ENCODE measurements at regions not wholly inside any gene's neighbourhood (a gene's known extent, or its start where the extent isn't known, plus 50 kb on each side); places are given as distances from the start of the nearest gene placed in this dataset.
"Not testable (repeated sequence)": the region's sequence is repeated elsewhere in the genome, so short reads cannot be mapped to it uniquely, and the experiment has no call there.

- 43 to 52% methylated on average over 2 of the region's 2 CpGs for WGBS, 2 donors
Measured at GRCh38 chr4:112082954-112083586, 62.2 kb upstream of the FAM241A start.

GRCh38 chr4:112083587-112084347, 61.5 kb upstream of the FAM241A start:
- Histone ChIP-seq H3K4me1 (ENCODE audit: control insufficient read depth in 2 of 2, insufficient read depth in 2 of 2, low read length in 1 of 2) (peaks cover 0 to 2% of the 10 kb centered on the region in 2 donors), H3K27ac (ENCODE audit: low read depth in 2 of 2, low read length in 1 of 2) (no peak overlapping the region)
- WGBS, 2 donors = 61 to 69% methylated on average over 3 of the region's 3 CpGs

More at GRCh38 chr4:112082954-112083586, 62.2 kb upstream of the FAM241A start:
- H3K27me3 ChIP-seq (ENCODE audit: control insufficient read depth in 1 of 2, insufficient read depth in 2 of 2, low read length in 2 of 2) = no peaks in the 10 kb centered on the region
- H3K4me3 ChIP-seq (ENCODE audit: low read depth in 1 of 2, low read length in 2 of 2) = no peak overlapping the region
- no peaks in the 10 kb centered on the region for H3K36me3 ChIP-seq (ENCODE audit: control insufficient read depth in 2 of 2, insufficient read depth in 2 of 2, low read length in 1 of 2)
- H3K9me3 ChIP-seq (ENCODE audit: control insufficient read depth in 2 of 2, insufficient read depth in 1 of 2, low read depth in 1 of 2, low read length in 1 of 2) = no peaks in the 10 kb centered on the region
- peaks cover 0 to 2% of the 10 kb centered on the region in 2 donors for H3K4me1 ChIP-seq (ENCODE audit: control insufficient read depth in 2 of 2, insufficient read depth in 2 of 2, low read length in 1 of 2)
- no peak overlapping the region for H3K27ac ChIP-seq (ENCODE audit: low read depth in 2 of 2, low read length in 1 of 2)

GRCh38 chr4:112085156-112086035, 59.9 kb upstream of the FAM241A start:
- no peaks in the 10 kb centered on the region for H3K27me3 ChIP-seq (ENCODE audit: control insufficient read depth in 1 of 2, insufficient read depth in 2 of 2, low read length in 2 of 2)
- H3K9me3 ChIP-seq (ENCODE audit: control insufficient read depth in 2 of 2, insufficient read depth in 1 of 2, low read depth in 1 of 2, low read length in 1 of 2) = no peaks in the 10 kb centered on the region
- H3K27ac ChIP-seq (ENCODE audit: low read depth in 2 of 2, low read length in 1 of 2) = no peak overlapping the region
- peaks cover 0 to 2% of the 10 kb centered on the region in 2 donors for H3K4me1 ChIP-seq (ENCODE audit: control insufficient read depth in 2 of 2, insufficient read depth in 2 of 2, low read length in 1 of 2)
- WGBS, 2 donors = 55 to 63% methylated on average over 6 of the region's 6 CpGs
- no peaks in the 10 kb centered on the region for H3K36me3 ChIP-seq (ENCODE audit: control insufficient read depth in 2 of 2, insufficient read depth in 2 of 2, low read length in 1 of 2)
- H3K4me3 ChIP-seq (ENCODE audit: low read depth in 1 of 2, low read length in 2 of 2) = no peak overlapping the region

More at GRCh38 chr4:112083587-112084347, 61.5 kb upstream of the FAM241A start:
- Histone ChIP-seq H3K36me3 (ENCODE audit: control insufficient read depth in 2 of 2, insufficient read depth in 2 of 2, low read length in 1 of 2) (no peaks in the 10 kb centered on the region), H3K9me3 (ENCODE audit: control insufficient read depth in 2 of 2, insufficient read depth in 1 of 2, low read depth in 1 of 2, low read length in 1 of 2) (no peaks in the 10 kb centered on the region), H3K4me3 (ENCODE audit: low read depth in 1 of 2, low read length in 2 of 2) (no peak overlapping the region), H3K27me3 (ENCODE audit: control insufficient read depth in 1 of 2, insufficient read depth in 2 of 2, low read length in 2 of 2) (no peaks in the 10 kb centered on the region)

- Histone ChIP-seq H3K27me3 (ENCODE audit: control insufficient read depth in 1 of 2, insufficient read depth in 2 of 2, low read length in 2 of 2) (no peaks in the 10 kb centered on the region), H3K9me3 (ENCODE audit: control insufficient read depth in 2 of 2, insufficient read depth in 1 of 2, low read depth in 1 of 2, low read length in 1 of 2) (no peaks in the 10 kb centered on the region), H3K4me1 (ENCODE audit: control insufficient read depth in 2 of 2, insufficient read depth in 2 of 2, low read length in 1 of 2) (peaks cover 0 to 2% of the 10 kb centered on the region in 2 donors), H3K27ac (ENCODE audit: low read depth in 2 of 2, low read length in 1 of 2) (no peak overlapping the region), H3K36me3 (ENCODE audit: control insufficient read depth in 2 of 2, insufficient read depth in 2 of 2, low read length in 1 of 2) (no peaks in the 10 kb centered on the region), H3K4me3 (ENCODE audit: low read depth in 1 of 2, low read length in 2 of 2) (no peak overlapping the region)
Measured at GRCh38 chr4:112086036-112086434, 59.2 kb upstream of the FAM241A start.

- H3K9me3 ChIP-seq (ENCODE audit: control insufficient read depth in 2 of 2, insufficient read depth in 1 of 2, low read depth in 1 of 2, low read length in 1 of 2); H3K4me3 ChIP-seq (ENCODE audit: low read depth in 1 of 2, low read length in 2 of 2); H3K36me3 ChIP-seq (ENCODE audit: control insufficient read depth in 2 of 2, insufficient read depth in 2 of 2, low read length in 1 of 2); H3K4me1 ChIP-seq (ENCODE audit: control insufficient read depth in 2 of 2, insufficient read depth in 2 of 2, low read length in 1 of 2); H3K27me3 ChIP-seq (ENCODE audit: control insufficient read depth in 1 of 2, insufficient read depth in 2 of 2, low read length in 2 of 2); H3K27ac ChIP-seq (ENCODE audit: low read depth in 2 of 2, low read length in 1 of 2): not testable (repeated sequence)
- 86% methylated on average over 17 of the region's 17 CpGs for WGBS, 2 donors
Measured at GRCh38 chr4:112086661-112087060, 58.6 kb upstream of the FAM241A start.

GRCh38 chr4:112092330-112092729, 52.9 kb upstream of the FAM241A start:
- 83 to 88% methylated on average over 1 of the region's 2 CpGs for WGBS, 2 donors
- H3K9me3 ChIP-seq (ENCODE audit: control insufficient read depth in 2 of 2, insufficient read depth in 1 of 2, low read depth in 1 of 2, low read length in 1 of 2); H3K36me3 ChIP-seq (ENCODE audit: control insufficient read depth in 2 of 2, insufficient read depth in 2 of 2, low read length in 1 of 2); H3K4me1 ChIP-seq (ENCODE audit: control insufficient read depth in 2 of 2, insufficient read depth in 2 of 2, low read length in 1 of 2); H3K27ac ChIP-seq (ENCODE audit: low read depth in 2 of 2, low read length in 1 of 2); H3K27me3 ChIP-seq (ENCODE audit: control insufficient read depth in 1 of 2, insufficient read depth in 2 of 2, low read length in 2 of 2); H3K4me3 ChIP-seq (ENCODE audit: low read depth in 1 of 2, low read length in 2 of 2): not testable (repeated sequence)

GRCh38 chr4:112093636-112094202, 51.5 kb upstream of the FAM241A start:
- WGBS, 2 donors = 88 to 89% methylated on average over 3 of the region's 3 CpGs
- no peaks in the 10 kb centered on the region for H3K36me3 ChIP-seq (ENCODE audit: control insufficient read depth in 2 of 2, insufficient read depth in 2 of 2, low read length in 1 of 2)
- H3K4me1 ChIP-seq (ENCODE audit: control insufficient read depth in 2 of 2, insufficient read depth in 2 of 2, low read length in 1 of 2) = no peaks in the 10 kb centered on the region
- no peak overlapping the region for H3K27ac ChIP-seq (ENCODE audit: low read depth in 2 of 2, low read length in 1 of 2)
- H3K4me3 ChIP-seq (ENCODE audit: low read depth in 1 of 2, low read length in 2 of 2) = no peak overlapping the region
- H3K27me3 ChIP-seq (ENCODE audit: control insufficient read depth in 1 of 2, insufficient read depth in 2 of 2, low read length in 2 of 2) = no peaks in the 10 kb centered on the region
- H3K9me3 ChIP-seq (ENCODE audit: control insufficient read depth in 2 of 2, insufficient read depth in 1 of 2, low read depth in 1 of 2, low read length in 1 of 2) = no peaks in the 10 kb centered on the region

- 67 to 74% methylated on average over 1 of the region's 1 CpG for WGBS, 2 donors
- Histone ChIP-seq H3K9me3 (ENCODE audit: control insufficient read depth in 2 of 2, insufficient read depth in 1 of 2, low read depth in 1 of 2, low read length in 1 of 2) (no peaks in the 10 kb centered on the region), H3K27ac (ENCODE audit: low read depth in 2 of 2, low read length in 1 of 2) (no peak overlapping the region), H3K27me3 (ENCODE audit: control insufficient read depth in 1 of 2, insufficient read depth in 2 of 2, low read length in 2 of 2) (no peaks in the 10 kb centered on the region), H3K4me3 (ENCODE audit: low read depth in 1 of 2, low read length in 2 of 2) (no peak overlapping the region), H3K36me3 (ENCODE audit: control insufficient read depth in 2 of 2, insufficient read depth in 2 of 2, low read length in 1 of 2) (no peaks in the 10 kb centered on the region), H3K4me1 (ENCODE audit: control insufficient read depth in 2 of 2, insufficient read depth in 2 of 2, low read length in 1 of 2) (no peaks in the 10 kb centered on the region)
Measured at GRCh38 chr4:112094330-112094729, 50.9 kb upstream of the FAM241A start.
